LNCAP (cell line): ENCODE measurements at regions not wholly inside any gene's neighbourhood (a gene's known extent, or its start where the extent isn't known, plus 50 kb on each side); places are given as distances from the start of the nearest gene placed in this dataset.

Experiments used
- CTCF ChIP-seq: fragments of 450-650 bp; IDR thresholded peaks from 2 replicates; pipeline ENCODE4 v1.5.1; 2017; ENCODE audit warnings: mild to moderate bottlenecking

GRCh38 chr16:79297805-79298204 lies 302.7 kb downstream of the MAF start:
- TF ChIP-seq CTCF: no peak

- no peak for TF ChIP-seq CTCF
Observed at GRCh38 chr16:79297296-79297695, 303.2 kb downstream of the MAF start.

GRCh38 chr16:79296491-79296890 lies 304.0 kb downstream of the MAF start:
- TF ChIP-seq CTCF: no peak

- no peak for TF ChIP-seq CTCF
Observed at GRCh38 chr16:79295746-79296145, 304.8 kb downstream of the MAF start.

- TF ChIP-seq CTCF: no peak
Observed at GRCh38 chr16:79295162-79295561, 305.4 kb downstream of the MAF start.

- no peak for TF ChIP-seq CTCF
Observed at GRCh38 chr16:79294568-79294967, 306.0 kb downstream of the MAF start.

GRCh38 chr16:79293836-79294460 lies 306.6 kb downstream of the MAF start:
- TF ChIP-seq CTCF: no peak

- no peak for TF ChIP-seq CTCF
Observed at GRCh38 chr16:79288066-79288465, 312.5 kb downstream of the MAF start.
